ENCODE measurements at regions not wholly inside any gene's neighbourhood (a gene's known extent, or its start where the extent isn't known, plus 50 kb on each side); places are given as distances from the start of the nearest gene placed in this dataset.
"Not testable (repeated sequence)": the region's sequence is repeated elsewhere in the genome, so short reads cannot be mapped to it uniquely, and the experiment has no call there.

- TF ChIP-seq CTCF (IDR thresholded peaks at IDR 0.05; ENCODE audit: low read depth, low read length) = no peak
- ChIA-PET POLR2A (no interaction called here), CTCF (interaction anchor here (0.6 kb wide), 1 partner anchor 347 kb away, joined by 5 read pairs; no protein-coding TSS in a partner anchor)
- Histone ChIP-seq H3K27me3 (ENCODE audit: control insufficient read depth, insufficient read depth, low read length) (no peaks in the 10 kb centered on the region), H3K9me3 (ENCODE audit: control insufficient read depth, insufficient read depth, low read length) (no peaks in the 10 kb centered on the region), H3K27ac (ENCODE audit: low read depth, low read length) (no peak overlapping the region), H3K4me3 (ENCODE audit: low read depth, low read length) (no peak overlapping the region)
- DNase-seq (ENCODE audit: low read depth, low spot score) = no peak
These were observed 148.0 kb upstream of the NPY2R start for GRCh38 chr4:155060419-155060818.

GRCh38 chr4:155060873-155061272, 147.6 kb upstream of the NPY2R start:
- no peak for TF ChIP-seq CTCF (IDR thresholded peaks at IDR 0.05; ENCODE audit: low read depth, low read length)
- H3K27ac ChIP-seq (ENCODE audit: low read depth, low read length) = no peak overlapping the region
- no peaks in the 10 kb centered on the region for H3K9me3 ChIP-seq (ENCODE audit: control insufficient read depth, insufficient read depth, low read length)
- ChIA-PET CTCF (interaction anchor here (0.6 kb wide), 1 partner anchor 347 kb away, joined by 5 read pairs; no protein-coding TSS in a partner anchor), POLR2A (no interaction called here)
- no peak overlapping the region for H3K4me3 ChIP-seq (ENCODE audit: low read depth, low read length)
- no peaks in the 10 kb centered on the region for H3K27me3 ChIP-seq (ENCODE audit: control insufficient read depth, insufficient read depth, low read length)
- DNase-seq (ENCODE audit: low read depth, low spot score) = no peak

GRCh38 chr4:155062948-155063347, 145.5 kb upstream of the NPY2R start:
- H3K4me3 ChIP-seq (ENCODE audit: low read depth, low read length) = no peak overlapping the region
- CTCF ChIA-PET = no interaction called here
- TF ChIP-seq CTCF (IDR thresholded peaks at IDR 0.05; ENCODE audit: low read depth, low read length) = no peak
- DNase-seq (ENCODE audit: low read depth, low spot score) = no peak
- POLR2A ChIA-PET = no interaction called here
- no peaks in the 10 kb centered on the region for H3K9me3 ChIP-seq (ENCODE audit: control insufficient read depth, insufficient read depth, low read length)
- H3K27me3 ChIP-seq (ENCODE audit: control insufficient read depth, insufficient read depth, low read length) = no peaks in the 10 kb centered on the region
- H3K27ac ChIP-seq (ENCODE audit: low read depth, low read length) = no peak overlapping the region

GRCh38 chr4:155064934-155065333, 143.5 kb upstream of the NPY2R start:
- H3K27ac ChIP-seq (ENCODE audit: low read depth, low read length); CTCF ChIA-PET; DNase-seq (ENCODE audit: low read depth, low spot score); H3K4me3 ChIP-seq (ENCODE audit: low read depth, low read length); H3K27me3 ChIP-seq (ENCODE audit: control insufficient read depth, insufficient read depth, low read length); POLR2A ChIA-PET; H3K9me3 ChIP-seq (ENCODE audit: control insufficient read depth, insufficient read depth, low read length): not testable (repeated sequence)

GRCh38 chr4:155066871-155067270, 141.6 kb upstream of the NPY2R start:
- Histone ChIP-seq H3K9me3 (ENCODE audit: control insufficient read depth, insufficient read depth, low read length) (no peaks in the 10 kb centered on the region), H3K4me3 (ENCODE audit: low read depth, low read length) (no peak overlapping the region), H3K27me3 (ENCODE audit: control insufficient read depth, insufficient read depth, low read length) (no peaks in the 10 kb centered on the region), H3K27ac (ENCODE audit: low read depth, low read length) (no peak overlapping the region)
- CTCF ChIA-PET = no interaction called here
- TF ChIP-seq CTCF (IDR thresholded peaks at IDR 0.05; ENCODE audit: low read depth, low read length) = no peak
- no peak for DNase-seq (ENCODE audit: low read depth, low spot score)
- POLR2A ChIA-PET = no interaction called here

GRCh38 chr4:155071962-155072361, 136.5 kb upstream of the NPY2R start:
- Histone ChIP-seq H3K9me3 (ENCODE audit: control insufficient read depth, insufficient read depth, low read length) (no peaks in the 10 kb centered on the region), H3K27me3 (ENCODE audit: control insufficient read depth, insufficient read depth, low read length) (no peaks in the 10 kb centered on the region), H3K27ac (ENCODE audit: low read depth, low read length) (no peak overlapping the region), H3K4me3 (ENCODE audit: low read depth, low read length) (no peak overlapping the region)
- POLR2A ChIA-PET = no interaction called here
- CTCF ChIA-PET = no interaction called here
- no peak for TF ChIP-seq CTCF (IDR thresholded peaks at IDR 0.05; ENCODE audit: low read depth, low read length)
- no peak for DNase-seq (ENCODE audit: low read depth, low spot score)

Data from AG04450 (cell line).